Prostate gland (tissue), 2 donors: ENCODE measurements at regions not wholly inside any gene's neighbourhood (a gene's known extent, or its start where the extent isn't known, plus 50 kb on each side); places are given as distances from the start of the nearest gene placed in this dataset.

Experiments used
- CTCF ChIP-seq, 4 experiments: fragments of 200-600 bp in 2 of 4; fragments of 450-650 bp in 2 of 4; sonication (generic) in 2 of 4; IDR thresholded peaks; 1 replicate in 3 of 4; 2 replicates in 1 of 4; pipeline ENCODE4 v1.5.1; 2016 to 2019; ENCODE audit warnings: antibody characterized with exemption in 4 of 4, mild to moderate bottlenecking in 2 of 4, moderate library complexity in 2 of 4
- POLR2A ChIP-seq: fragments of 450-650 bp; IDR thresholded peaks from one replicate; pipeline ENCODE4 v1.6.1; 2016; ENCODE audit warnings: antibody characterized with exemption, mild to moderate bottlenecking

DNA sequence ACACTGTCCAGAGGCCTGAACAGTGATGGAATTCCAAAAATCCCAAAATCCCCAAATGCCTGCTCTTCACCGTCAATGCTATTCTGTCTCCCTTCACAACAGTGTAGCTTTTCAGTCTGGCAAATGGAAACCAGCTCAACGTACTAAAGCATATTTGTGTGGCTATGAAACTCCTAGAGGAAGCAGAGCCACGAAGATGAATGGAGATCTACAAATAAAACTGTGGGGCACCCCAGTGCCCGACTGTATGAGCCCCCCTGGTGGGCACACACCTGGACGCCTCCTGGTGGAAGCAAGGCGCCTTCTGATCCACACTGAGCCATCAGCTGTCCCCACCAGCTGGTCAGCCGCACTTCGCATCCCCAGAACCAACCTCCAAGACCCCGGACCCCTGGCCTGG is 129.1 kb upstream of the SOD1 start:
- no peak for TF ChIP-seq POLR2A
- TF ChIP-seq CTCF (IDR thresholded peaks at IDR 0.05) = no peak
